ENCODE measurements at regions not wholly inside any gene's neighbourhood (a gene's known extent, or its start where the extent isn't known, plus 50 kb on each side); places are given as distances from the start of the nearest gene placed in this dataset.

- H3K9me3 Mint-ChIP-seq = no peaks in the 10 kb centered on the region
- no peak for DNase-seq
- H3K4me3 Mint-ChIP-seq = no peak overlapping the region
- peaks cover 2% of the 10 kb centered on the region; the same call in 1 of the 2 replicates for H3K27me3 Mint-ChIP-seq (ENCODE audit: insufficient read depth)
- TF ChIP-seq CTCF (IDR thresholded peaks at IDR 0.05) = no peak
- H3K27ac Mint-ChIP-seq = no peak overlapping the region
- no peaks in the 10 kb centered on the region for H3K4me1 Mint-ChIP-seq (ENCODE audit: low read depth)
- H3K36me3 Mint-ChIP-seq (ENCODE audit: low read depth) = no peaks in the 10 kb centered on the region
These were observed 127.7 kb upstream of the PRLR start for GRCh38 chr5:35357973-35358372.

GRCh38 chr5:35356725-35357124 lies 126.4 kb upstream of the PRLR start:
- no peak overlapping the region for H3K27ac Mint-ChIP-seq
- H3K27me3 Mint-ChIP-seq (ENCODE audit: insufficient read depth) = peaks cover 2% of the 10 kb centered on the region; the same call in 1 of the 2 replicates
- peaks cover 11% of the 10 kb centered on the region for H3K9me3 Mint-ChIP-seq
- H3K4me3 Mint-ChIP-seq = no peak overlapping the region
- DNase-seq = no peak
- no peaks in the 10 kb centered on the region for H3K4me1 Mint-ChIP-seq (ENCODE audit: low read depth)
- no peaks in the 10 kb centered on the region for H3K36me3 Mint-ChIP-seq (ENCODE audit: low read depth)
- no peak for TF ChIP-seq CTCF (IDR thresholded peaks at IDR 0.05)

GRCh38 chr5:35354751-35355150 lies 124.5 kb upstream of the PRLR start:
- no peaks in the 10 kb centered on the region for H3K4me1 Mint-ChIP-seq (ENCODE audit: low read depth)
- DNase-seq = no peak
- peaks cover 18% of the 10 kb centered on the region for H3K9me3 Mint-ChIP-seq
- no peaks in the 10 kb centered on the region for H3K27me3 Mint-ChIP-seq (ENCODE audit: insufficient read depth)
- H3K4me3 Mint-ChIP-seq = no peak overlapping the region
- no peak for TF ChIP-seq CTCF (IDR thresholded peaks at IDR 0.05)
- no peak overlapping the region for H3K27ac Mint-ChIP-seq
- no peaks in the 10 kb centered on the region for H3K36me3 Mint-ChIP-seq (ENCODE audit: low read depth)

- DNase-seq = no peak
- Mint-ChIP-seq H3K27ac (no peak overlapping the region), H3K9me3 (peaks cover 4% of the 10 kb centered on the region; the same call in 1 of the 2 replicates), H3K27me3 (ENCODE audit: insufficient read depth) (no peaks in the 10 kb centered on the region; the same call in 1 of the 2 replicates), H3K4me1 (ENCODE audit: low read depth) (no peaks in the 10 kb centered on the region), H3K36me3 (ENCODE audit: low read depth) (no peaks in the 10 kb centered on the region), H3K4me3 (no peak overlapping the region)
- no peak for TF ChIP-seq CTCF (IDR thresholded peaks at IDR 0.05)
These were observed 114.9 kb upstream of the PRLR start for GRCh38 chr5:35345222-35345621.

GRCh38 chr5:35342664-35343063 lies 112.4 kb upstream of the PRLR start:
- no peaks in the 10 kb centered on the region; the same call in 1 of the 2 replicates for H3K27me3 Mint-ChIP-seq (ENCODE audit: insufficient read depth)
- H3K27ac Mint-ChIP-seq = no peak overlapping the region
- no peaks in the 10 kb centered on the region for H3K4me1 Mint-ChIP-seq (ENCODE audit: low read depth)
- H3K36me3 Mint-ChIP-seq (ENCODE audit: low read depth) = no peaks in the 10 kb centered on the region
- peaks cover 4% of the 10 kb centered on the region; the same call in 1 of the 2 replicates for H3K9me3 Mint-ChIP-seq
- TF ChIP-seq CTCF (IDR thresholded peaks at IDR 0.05) = no peak
- no peak for DNase-seq
- no peak overlapping the region for H3K4me3 Mint-ChIP-seq

- TF ChIP-seq CTCF (IDR thresholded peaks at IDR 0.05) = no peak
- Mint-ChIP-seq H3K9me3 (peaks cover 4% of the 10 kb centered on the region; the same call in 1 of the 2 replicates), H3K27ac (no peak overlapping the region), H3K36me3 (ENCODE audit: low read depth) (no peaks in the 10 kb centered on the region), H3K4me1 (ENCODE audit: low read depth) (no peaks in the 10 kb centered on the region), H3K4me3 (no peak overlapping the region), H3K27me3 (ENCODE audit: insufficient read depth) (no peaks in the 10 kb centered on the region; the same call in none of the 2 replicates)
- DNase-seq = no peak
These were observed 110.9 kb upstream of the PRLR start for GRCh38 chr5:35341189-35341588.

Measured in HFFc6 (cell line).